HG02840 (cell line): ENCODE measurements at regions not wholly inside any gene's neighbourhood (a gene's known extent, or its start where the extent isn't known, plus 50 kb on each side); places are given as distances from the start of the nearest gene placed in this dataset.
"Not testable (repeated sequence)": the region's sequence is repeated elsewhere in the genome, so short reads cannot be mapped to it uniquely, and the experiment has no call there.

Experiments
- ATAC-seq: cut with Tn5 transposase; IDR thresholded peaks from one replicate; pipeline ENCODE4 v1.9.1; 2021; ENCODE audit warnings: mild to moderate bottlenecking, moderate library complexity, moderate number of reproducible peaks; ENCODE audit not compliant: unreplicated experiment, low FRiP score

- no peak for ATAC-seq
Observed at GRCh38 chr10:52583336-52583735, 189.2 kb downstream of the MBL2 start.

- ATAC-seq, result no peak
Observed at GRCh38 chr10:52586710-52587109, 185.9 kb downstream of the MBL2 start.

GRCh38 chr10:52597189-52597863, 175.3 kb downstream of the MBL2 start:
- no peak for ATAC-seq

GRCh38 chr10:52598936-52599335, 173.6 kb downstream of the MBL2 start:
- ATAC-seq, result no peak

GRCh38 chr10:52599551-52600200, 172.9 kb downstream of the MBL2 start:
- ATAC-seq, result no peak

GRCh38 chr10:52604131-52604530, 168.5 kb downstream of the MBL2 start:
- ATAC-seq, result not testable (repeated sequence)

DNA sequence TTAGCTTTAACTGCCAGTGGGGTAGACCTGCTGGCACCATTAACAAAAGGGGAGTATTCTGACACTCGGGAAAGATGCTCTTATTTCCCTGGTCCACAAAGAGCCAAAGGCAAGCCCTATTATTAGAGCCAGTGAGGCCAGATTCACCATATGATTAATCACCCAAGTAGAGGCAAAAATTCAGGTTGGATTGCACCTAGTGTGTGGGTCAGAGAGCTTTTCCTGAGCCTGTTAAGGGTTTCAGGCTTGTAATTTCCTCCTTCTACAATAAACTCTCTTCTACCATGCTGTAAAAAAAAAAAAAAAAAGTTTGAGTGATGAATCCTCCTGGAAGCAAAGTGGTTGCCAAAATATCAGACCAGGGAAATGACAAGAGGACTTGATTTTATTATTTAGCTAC, 163.5 kb downstream of the MBL2 start:
- no peak for ATAC-seq

DNA sequence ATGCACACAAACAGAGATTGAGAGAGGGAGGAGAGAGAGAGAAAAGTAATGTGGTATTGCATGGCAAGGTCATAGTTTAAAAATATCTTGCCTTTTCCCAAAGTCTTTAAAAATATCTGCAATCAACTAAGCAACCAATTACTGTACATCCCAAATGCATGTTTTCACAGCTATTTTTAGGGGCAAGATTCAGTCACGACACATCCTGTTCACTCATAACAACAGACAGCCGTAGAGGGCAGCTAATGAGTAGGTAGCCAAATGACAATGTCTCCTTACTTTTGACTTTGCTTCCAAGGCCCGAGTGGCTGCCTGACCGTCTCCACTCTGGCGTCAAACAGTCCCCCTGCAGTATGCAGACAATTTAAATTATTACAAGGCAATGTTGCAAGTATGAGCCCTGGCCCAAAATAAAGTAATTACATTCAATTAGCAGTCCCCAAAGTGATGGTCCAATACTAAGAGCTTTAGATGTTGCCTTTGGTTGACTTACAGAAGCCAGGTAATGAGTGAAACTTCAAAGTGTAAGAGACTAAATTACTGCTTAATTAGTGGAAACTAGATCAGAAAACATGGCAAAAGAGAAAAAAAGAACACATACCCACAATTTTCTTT, 162.9 kb downstream of the MBL2 start:
- no peak for ATAC-seq

GRCh38 chr10:52615331-52615730, 157.3 kb downstream of the MBL2 start:
- no peak for ATAC-seq

GRCh38 chr10:52615756-52616394, 156.7 kb downstream of the MBL2 start:
- no peak for ATAC-seq

DNA sequence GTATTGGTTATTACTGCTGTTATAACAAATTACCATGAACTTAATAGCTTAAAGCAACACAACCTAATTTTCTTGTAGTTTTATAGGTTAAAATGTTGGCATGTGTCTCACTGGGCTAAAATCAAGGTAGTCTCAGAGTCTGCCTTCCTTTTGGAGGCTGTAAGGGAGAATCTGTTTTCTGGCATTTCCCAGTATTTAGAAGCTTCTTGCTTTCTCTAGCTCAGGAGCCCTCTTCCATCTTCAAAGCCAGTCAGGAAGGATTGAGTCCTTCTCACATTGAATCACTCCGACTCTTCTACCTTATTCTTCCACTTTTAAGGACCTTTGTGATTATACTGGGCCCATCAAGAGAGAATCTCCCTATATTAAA, 156.2 kb downstream of the MBL2 start:
- no peak for ATAC-seq

DNA sequence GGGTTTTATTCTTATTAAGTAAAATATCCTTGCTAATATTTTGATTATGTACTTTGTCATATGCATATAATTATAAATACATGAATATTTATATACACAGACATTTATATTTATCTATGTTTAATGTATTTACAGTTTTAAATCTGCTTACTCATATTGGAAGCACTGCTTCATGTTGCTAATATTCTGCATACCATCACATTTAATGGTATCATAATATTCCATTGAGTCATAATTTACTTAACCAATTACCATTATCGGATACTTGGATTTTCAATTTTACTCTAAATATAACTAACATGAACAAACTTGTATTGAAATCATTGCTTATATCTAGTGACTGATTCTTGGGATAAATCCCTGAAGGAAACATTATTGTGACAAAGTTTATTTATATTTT, 155.2 kb downstream of the MBL2 start:
- no peak for ATAC-seq

- ATAC-seq, result no peak
Observed at GRCh38 chr10:52619052-52619451, 153.5 kb downstream of the MBL2 start.

DNA sequence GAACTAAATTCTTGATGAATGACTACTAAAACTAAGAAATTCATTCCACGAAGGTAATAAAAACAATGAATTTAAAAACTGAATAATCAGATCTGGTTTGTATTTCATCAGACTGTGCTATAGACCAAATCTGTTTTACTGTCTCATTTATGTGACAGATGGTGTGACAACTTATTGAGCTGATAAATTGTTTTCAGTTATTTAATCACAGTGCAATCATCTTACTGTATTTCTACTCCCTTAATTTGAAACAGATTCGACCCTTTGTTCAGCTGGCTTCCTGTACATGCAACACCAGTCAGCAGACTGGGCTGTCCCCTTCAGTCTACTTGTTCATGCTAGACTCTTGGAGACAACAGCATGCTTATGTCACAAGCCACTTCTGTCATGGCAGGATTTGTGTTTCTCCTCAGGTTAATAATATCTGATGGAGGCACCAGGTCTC, 150.9 kb downstream of the MBL2 start:
- no peak for ATAC-seq

- no peak for ATAC-seq
Observed at GRCh38 chr10:52623761-52624160, 148.8 kb downstream of the MBL2 start.

GRCh38 chr10:52627279-52627678, 145.3 kb downstream of the MBL2 start:
- no peak for ATAC-seq

- ATAC-seq, result no peak
Observed at GRCh38 chr10:52631146-52631545, 141.4 kb downstream of the MBL2 start.

DNA sequence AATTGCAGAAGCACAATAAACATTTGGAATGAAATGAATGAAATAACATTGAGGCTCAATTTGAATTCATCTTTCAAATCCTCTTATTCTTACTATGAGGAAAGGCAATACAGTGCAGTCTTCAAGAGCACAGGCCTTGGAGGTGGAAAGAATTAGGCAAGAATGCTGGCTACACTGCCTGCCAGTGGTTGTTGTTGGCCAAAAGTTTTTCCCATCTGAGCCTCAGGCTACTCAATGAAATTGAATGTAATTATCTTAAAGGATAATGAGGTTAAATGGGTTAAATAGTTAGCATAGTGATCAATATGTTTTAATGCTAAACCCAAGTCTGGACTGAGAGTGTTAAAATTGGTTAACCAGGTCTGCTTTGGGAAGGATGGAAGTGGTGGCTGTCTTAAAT, 140.9 kb downstream of the MBL2 start:
- no peak for ATAC-seq

DNA sequence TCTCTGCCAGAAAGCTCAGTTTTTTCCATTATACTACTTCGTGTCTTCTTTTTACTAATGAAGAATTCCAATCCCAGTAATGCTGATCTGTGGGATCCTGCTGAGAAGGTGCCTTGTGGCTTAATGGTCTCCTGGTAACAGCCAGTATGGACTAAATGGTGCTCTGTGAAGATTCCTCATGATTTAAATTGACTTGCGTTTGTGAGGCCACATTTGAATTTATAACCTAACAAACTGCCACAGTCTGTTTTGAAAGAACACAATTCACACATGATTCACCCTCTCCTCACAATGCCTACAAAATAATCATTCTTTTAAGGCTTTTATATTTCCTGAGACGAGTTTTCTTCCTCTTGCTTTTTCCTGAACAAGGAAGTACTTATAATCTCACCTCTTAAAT, 140.0 kb downstream of the MBL2 start:
- no peak for ATAC-seq

GRCh38 chr10:52633266-52633665, 139.3 kb downstream of the MBL2 start:
- no peak for ATAC-seq

GRCh38 chr10:52635651-52636050, 136.9 kb downstream of the MBL2 start:
- no peak for ATAC-seq
